CD4-positive, alpha-beta memory T cell (primary cell): ENCODE measurements at regions not wholly inside any gene's neighbourhood (a gene's known extent, or its start where the extent isn't known, plus 50 kb on each side); places are given as distances from the start of the nearest gene placed in this dataset.
"Not testable (repeated sequence)": the region's sequence is repeated elsewhere in the genome, so short reads cannot be mapped to it uniquely, and the experiment has no call there.

Source experiments
- CTCF ChIA-PET: fragments of 350-600 bp; sonication (Branson Sonifier 250); formaldehyde crosslinking; loops from one replicate; lab custom pipeline; 2021; ENCODE audit warnings: inconsistent platforms; ENCODE audit not compliant: partially characterized antibody; lab: Charles Lee
- POLR2A ChIA-PET: fragments of 350-600 bp; sonication (Branson Sonifier 250); formaldehyde crosslinking; loops from one replicate; lab custom pipeline; 2021; ENCODE audit not compliant: partially characterized antibody; lab: Charles Lee
- DNase-seq, 5 donors: peaks; one replicate each; pipeline versions ENCODE4 v3.0.0 to v3.0.0-alpha.2; 2020 to 2022; ENCODE audit warnings: mixed read lengths in 1 of 5
- H3K27ac ChIP-seq: one replicate; pipeline ENCODE4 v1.7.0; 2013; ENCODE audit warnings: low read depth, low read length
- H3K27me3 ChIP-seq: 2 replicates; pipeline ENCODE4 v1.7.0; 2013; ENCODE audit warnings: mild to moderate bottlenecking, low read length, moderate library complexity; ENCODE audit not compliant: insufficient read depth
- H3K36me3 ChIP-seq: 2 replicates; pipeline ENCODE4 v1.7.0; 2013; ENCODE audit warnings: mild to moderate bottlenecking, low read length, moderate library complexity; ENCODE audit not compliant: insufficient read depth
- H3K4me1 ChIP-seq: 2 replicates; pipeline ENCODE4 v1.7.0; 2013; ENCODE audit warnings: mild to moderate bottlenecking, low read length, moderate library complexity; ENCODE audit not compliant: insufficient read depth
- H3K4me3 ChIP-seq, 2 donors: one replicate each; pipeline ENCODE4 v1.7.0; 2013; ENCODE audit warnings: low read length in 2 of 2, mild to moderate bottlenecking in 1 of 2
- H3K9me3 ChIP-seq, 2 donors: one replicate each; pipeline ENCODE4 v1.7.0; 2013; ENCODE audit warnings: low read length in 2 of 2, control low read depth in 1 of 2; ENCODE audit not compliant: control insufficient read depth in 1 of 2
- H3K27ac Mint-ChIP-seq, 7 donors: one replicate each; pipeline ENCODE4 v1.8.0; 2020 to 2021; ENCODE audit warnings: mixed read lengths in 7 of 7, mild to moderate bottlenecking in 6 of 7, inconsistent platforms in 3 of 7, moderate library complexity in 3 of 7
- H3K27me3 Mint-ChIP-seq, 2 donors: one replicate each; pipeline ENCODE4 v1.8.0; 2020 to 2021; ENCODE audit warnings: mixed read lengths in 2 of 2
- H3K36me3 Mint-ChIP-seq, 2 donors: one replicate each; pipeline ENCODE4 v1.8.0; 2020 to 2021; ENCODE audit warnings: mixed read lengths in 2 of 2, inconsistent platforms in 1 of 2, mild to moderate bottlenecking in 1 of 2
- H3K4me1 Mint-ChIP-seq, 4 donors: one replicate each; pipeline ENCODE4 v1.8.0; 2020 to 2021; ENCODE audit warnings: mixed read lengths in 4 of 4, mild to moderate bottlenecking in 1 of 4
- H3K4me3 Mint-ChIP-seq, 8 donors: one replicate each; pipeline ENCODE4 v1.8.0; 2020 to 2021; ENCODE audit warnings: mixed read lengths in 8 of 8, mild to moderate bottlenecking in 7 of 8, moderate library complexity in 6 of 8, inconsistent platforms in 3 of 8
- H3K9me3 Mint-ChIP-seq, 8 donors: one replicate each; pipeline ENCODE4 v1.8.0; 2020 to 2021; ENCODE audit warnings: mixed read lengths in 8 of 8, mild to moderate bottlenecking in 5 of 8, inconsistent platforms in 3 of 8, moderate library complexity in 1 of 8
- intact Hi-C: fragments of 100-400 bp; cut with micrococcal nuclease; formaldehyde crosslinking; loops from one replicate; pipeline ENCODE4 v1.15.1; 2023

GRCh38 chr12:105681341-105681740 is 350.9 kb downstream of the C12orf75 start:
- Mint-ChIP-seq H3K36me3 (no peaks in the 10 kb centered on the region), H3K27ac (no peak overlapping the region), H3K9me3 (peaks cover 0 to 7% (median 0%) of the 10 kb centered on the region in 8 donors), H3K4me1 (no peaks in the 10 kb centered on the region), H3K27me3 (no peaks in the 10 kb centered on the region), H3K4me3 (no peak overlapping the region)
- DNase-seq: no peak
- H3K4me1 ChIP-seq: no peaks in the 10 kb centered on the region
- intact Hi-C loops: no loop called here
- POLR2A ChIA-PET: no interaction called here
- H3K27ac ChIP-seq: no peak overlapping the region
- no peaks in the 10 kb centered on the region for H3K27me3 ChIP-seq
- CTCF ChIA-PET: no interaction called here
- H3K9me3 ChIP-seq: no peaks in the 10 kb centered on the region
- H3K4me3 ChIP-seq: no peak overlapping the region
- H3K36me3 ChIP-seq: no peaks in the 10 kb centered on the region

GRCh38 chr12:105682821-105683220 is 352.3 kb downstream of the C12orf75 start:
- H3K4me1 Mint-ChIP-seq, H3K36me3 ChIP-seq, CTCF ChIA-PET, H3K27me3 Mint-ChIP-seq, H3K4me3 ChIP-seq, H3K9me3 ChIP-seq, H3K27me3 ChIP-seq, H3K36me3 Mint-ChIP-seq, H3K27ac Mint-ChIP-seq, H3K27ac ChIP-seq, POLR2A ChIA-PET, DNase-seq, H3K9me3 Mint-ChIP-seq, H3K4me3 Mint-ChIP-seq, intact Hi-C loops, H3K4me1 ChIP-seq: not testable (repeated sequence)

GRCh38 chr12:105683836-105684235 is 353.3 kb downstream of the C12orf75 start:
- H3K9me3 Mint-ChIP-seq, H3K4me3 ChIP-seq, CTCF ChIA-PET, H3K4me1 ChIP-seq, H3K27ac ChIP-seq, intact Hi-C loops, H3K9me3 ChIP-seq, H3K27me3 Mint-ChIP-seq, DNase-seq, H3K4me3 Mint-ChIP-seq, H3K4me1 Mint-ChIP-seq, H3K36me3 Mint-ChIP-seq, H3K27me3 ChIP-seq, H3K36me3 ChIP-seq, H3K27ac Mint-ChIP-seq, POLR2A ChIA-PET: not testable (repeated sequence)

GRCh38 chr12:105698075-105698474 is 367.6 kb downstream of the C12orf75 start:
- H3K27me3 Mint-ChIP-seq: peaks cover 0 to 5% of the 10 kb centered on the region in 2 donors
- peaks cover 0 to 8% (median 5%) of the 10 kb centered on the region in 8 donors for H3K9me3 Mint-ChIP-seq
- Histone ChIP-seq H3K27ac (no peak overlapping the region), H3K4me1 (no peaks in the 10 kb centered on the region), H3K4me3 (no peak overlapping the region), H3K27me3 (no peaks in the 10 kb centered on the region), H3K36me3 (no peaks in the 10 kb centered on the region), H3K9me3 (no peaks in the 10 kb centered on the region)
- intact Hi-C loops: no loop called here
- no peaks in the 10 kb centered on the region for H3K4me1 Mint-ChIP-seq
- no peak overlapping the region for H3K27ac Mint-ChIP-seq
- ChIA-PET CTCF (no interaction called here), POLR2A (no interaction called here)
- DNase-seq: no peak
- H3K36me3 Mint-ChIP-seq: no peaks in the 10 kb centered on the region
- no peak overlapping the region for H3K4me3 Mint-ChIP-seq

GRCh38 chr12:105699209-105699608 is 368.7 kb downstream of the C12orf75 start:
- DNase-seq: no peak
- no peaks in the 10 kb centered on the region for H3K4me1 Mint-ChIP-seq
- H3K4me3 Mint-ChIP-seq: no peak overlapping the region
- Histone ChIP-seq H3K36me3 (no peaks in the 10 kb centered on the region), H3K9me3 (no peaks in the 10 kb centered on the region), H3K27me3 (no peaks in the 10 kb centered on the region), H3K4me3 (no peak overlapping the region), H3K27ac (no peak overlapping the region), H3K4me1 (no peaks in the 10 kb centered on the region)
- H3K9me3 Mint-ChIP-seq: peaks cover 0 to 8% (median 5%) of the 10 kb centered on the region in 8 donors
- ChIA-PET POLR2A (no interaction called here), CTCF (no interaction called here)
- no peak overlapping the region for H3K27ac Mint-ChIP-seq
- H3K36me3 Mint-ChIP-seq: no peaks in the 10 kb centered on the region
- intact Hi-C loops: no loop called here
- H3K27me3 Mint-ChIP-seq: peaks cover 1 to 5% of the 10 kb centered on the region in 2 donors

- Histone ChIP-seq H3K4me1 (no peaks in the 10 kb centered on the region), H3K27me3 (no peaks in the 10 kb centered on the region), H3K27ac (no peak overlapping the region), H3K4me3 (no peak overlapping the region), H3K9me3 (no peaks in the 10 kb centered on the region), H3K36me3 (no peaks in the 10 kb centered on the region)
- DNase-seq: no peak
- Mint-ChIP-seq H3K27ac (no peak overlapping the region), H3K4me3 (no peak overlapping the region), H3K4me1 (no peaks in the 10 kb centered on the region), H3K27me3 (peaks cover 1 to 5% of the 10 kb centered on the region in 2 donors), H3K9me3 (peaks cover 0 to 3% (median 0%) of the 10 kb centered on the region in 8 donors), H3K36me3 (no peaks in the 10 kb centered on the region)
- ChIA-PET CTCF (no interaction called here), POLR2A (no interaction called here)
- intact Hi-C loops: no loop called here
Measured at GRCh38 chr12:105704787-105705186, 374.3 kb downstream of the C12orf75 start.

- ChIA-PET CTCF (no interaction called here), POLR2A (no interaction called here)
- H3K4me1 Mint-ChIP-seq: no peaks in the 10 kb centered on the region
- H3K9me3 Mint-ChIP-seq: peaks cover 0 to 3% (median 0%) of the 10 kb centered on the region in 8 donors
- no peak overlapping the region for H3K4me3 ChIP-seq
- H3K27ac ChIP-seq: no peak overlapping the region
- no peak overlapping the region for H3K4me3 Mint-ChIP-seq
- peaks cover 1 to 5% of the 10 kb centered on the region in 2 donors for H3K27me3 Mint-ChIP-seq
- H3K27ac Mint-ChIP-seq: no peak overlapping the region
- no peaks in the 10 kb centered on the region for H3K36me3 Mint-ChIP-seq
- no peaks in the 10 kb centered on the region for H3K9me3 ChIP-seq
- intact Hi-C loops: no loop called here
- H3K36me3 ChIP-seq: no peaks in the 10 kb centered on the region
- H3K27me3 ChIP-seq: no peaks in the 10 kb centered on the region
- no peak for DNase-seq
- H3K4me1 ChIP-seq: no peaks in the 10 kb centered on the region
Measured at GRCh38 chr12:105705235-105705634, 374.7 kb downstream of the C12orf75 start.

GRCh38 chr12:105705765-105706164 is 375.3 kb downstream of the C12orf75 start:
- Histone ChIP-seq H3K9me3 (no peaks in the 10 kb centered on the region), H3K27me3 (no peaks in the 10 kb centered on the region), H3K4me1 (no peaks in the 10 kb centered on the region), H3K27ac (no peak overlapping the region), H3K36me3 (no peaks in the 10 kb centered on the region), H3K4me3 (no peak overlapping the region)
- Mint-ChIP-seq H3K4me1 (no peaks in the 10 kb centered on the region), H3K27ac (no peak overlapping the region), H3K27me3 (peaks cover 1 to 5% of the 10 kb centered on the region in 2 donors), H3K9me3 (peaks cover 0 to 2% (median 0%) of the 10 kb centered on the region in 8 donors), H3K4me3 (no peak overlapping the region), H3K36me3 (no peaks in the 10 kb centered on the region)
- DNase-seq: no peak
- POLR2A ChIA-PET: no interaction called here
- intact Hi-C loops: no loop called here
- CTCF ChIA-PET: no interaction called here
